WTC11 (cell line): ENCODE measurements at regions not wholly inside any gene's neighbourhood (a gene's known extent, or its start where the extent isn't known, plus 50 kb on each side); places are given as distances from the start of the nearest gene placed in this dataset.

Experiments used
- ATAC-seq: fragments of 200-7000 bp; cut with Tn5 transposase; 2 replicates; pipeline ENCODE4 v1.10.0; 2021; ENCODE audit warnings: mild to moderate bottlenecking, moderate library complexity
- CTCF ChIA-PET: fragments of 300-600 bp; sonication (Branson Sonifier 250); formaldehyde crosslinking; loops from one replicate; lab custom pipeline; 2021; ENCODE audit warnings: antibody characterized with exemption; lab: Charles Lee
- POLR2A ChIA-PET: fragments of 350-600 bp; sonication (Branson Sonifier 250); formaldehyde crosslinking; loops from one replicate; lab custom pipeline; 2021; ENCODE audit warnings: antibody characterized with exemption; lab: Charles Lee
- DNase-seq: peaks from one replicate; pipeline ENCODE4 v3.0.0; 2021; ENCODE audit warnings: low spot score
- H3K27ac Mint-ChIP-seq: 2 replicates; pipeline ENCODE4 v1.8.0; 2021; ENCODE audit warnings: mixed read lengths
- H3K27me3 Mint-ChIP-seq: 2 replicates; pipeline ENCODE4 v1.8.0; 2021; ENCODE audit warnings: low read depth, mild to moderate bottlenecking, moderate library complexity, mixed read lengths
- H3K36me3 Mint-ChIP-seq: 2 replicates; pipeline ENCODE4 v1.8.0; 2021; ENCODE audit warnings: mixed read lengths
- H3K4me1 Mint-ChIP-seq: 2 replicates; pipeline ENCODE4 v1.8.0; 2022; ENCODE audit warnings: mixed read lengths
- H3K4me3 Mint-ChIP-seq: 2 replicates; pipeline ENCODE4 v1.8.0; 2021; ENCODE audit warnings: mild to moderate bottlenecking, moderate library complexity, mixed read lengths
- H3K9me3 Mint-ChIP-seq: 2 replicates; pipeline ENCODE4 v1.8.0; 2021; ENCODE audit warnings: mixed read lengths
- CBFB ChIP-seq: sonication (generic); formaldehyde crosslinking; IDR thresholded peaks from 2 replicates; pipeline ENCODE4 v1.8.1; 2022; ENCODE audit warnings: mild to moderate bottlenecking, low read depth, missing genetic modification reagents
- CREB1 ChIP-seq: sonication (generic); formaldehyde crosslinking; IDR thresholded peaks from 2 replicates; pipeline ENCODE4 v1.8.0; 2023; ENCODE audit warnings: mild to moderate bottlenecking, missing genetic modification reagents
- ELF4 ChIP-seq: sonication (generic); formaldehyde crosslinking; IDR thresholded peaks from 2 replicates; pipeline ENCODE4 v1.8.1; 2022; ENCODE audit warnings: low read depth, mild to moderate bottlenecking, moderate library complexity, missing genetic modification reagents
- ETV6 ChIP-seq: sonication (generic); formaldehyde crosslinking; IDR thresholded peaks from 2 replicates; pipeline ENCODE4 v1.8.1; 2022; ENCODE audit warnings: mild to moderate bottlenecking, missing genetic modification reagents
- GRHL2 ChIP-seq: fragments of 250-450 bp; sonication (Bioruptor Pico); IDR thresholded peaks from 2 replicates; pipeline ENCODE4 v1.8.0; 2022; ENCODE audit warnings: mild to moderate bottlenecking, moderate library complexity; ENCODE audit not compliant: insufficient replicate concordance, severe bottlenecking
- HMGA2 ChIP-seq: fragments of 250-450 bp; sonication (Bioruptor Pico); IDR thresholded peaks from 2 replicates; pipeline ENCODE4 v1.4.0; 2021; ENCODE audit warnings: mild to moderate bottlenecking, moderate library complexity
- NR2C2 ChIP-seq: sonication (generic); formaldehyde crosslinking; IDR thresholded peaks from 2 replicates; pipeline ENCODE4 v1.8.0; 2022; ENCODE audit warnings: mild to moderate bottlenecking, missing genetic modification reagents
- OVOL2 ChIP-seq: fragments of 250-450 bp; sonication (Bioruptor Pico); IDR thresholded peaks from 2 replicates; pipeline ENCODE4 v1.9.0; 2021; ENCODE audit warnings: mild to moderate bottlenecking, borderline replicate concordance
- RELA ChIP-seq: sonication (generic); formaldehyde crosslinking; IDR thresholded peaks from 2 replicates; pipeline ENCODE4 v1.8.1; 2022; ENCODE audit warnings: missing genetic modification reagents, mild to moderate bottlenecking, borderline replicate concordance
- SMAD4 ChIP-seq: sonication (generic); formaldehyde crosslinking; IDR thresholded peaks from 2 replicates; pipeline ENCODE4 v1.8.0; 2022; ENCODE audit warnings: mild to moderate bottlenecking, missing genetic modification reagents
- TEAD4 ChIP-seq: sonication (generic); formaldehyde crosslinking; IDR thresholded peaks from 2 replicates; pipeline ENCODE4 v1.8.0; 2022; ENCODE audit warnings: mild to moderate bottlenecking, missing genetic modification reagents
- ZNF138 ChIP-seq: sonication (generic); formaldehyde crosslinking; conservative IDR thresholded peaks from 2 replicates; pipeline ENCODE4 v1.8.1; 2022; ENCODE audit warnings: mild to moderate bottlenecking, moderate library complexity, missing genetic modification reagents
- ZNF317 ChIP-seq: sonication (generic); formaldehyde crosslinking; IDR thresholded peaks from 2 replicates; pipeline ENCODE4 v1.8.1; 2023; ENCODE audit warnings: low read depth, mild to moderate bottlenecking, moderate library complexity, missing genetic modification reagents, borderline replicate concordance
- ZNF396 ChIP-seq: fragments of 250-450 bp; sonication (Bioruptor Pico); IDR thresholded peaks from 2 replicates; pipeline ENCODE4 v1.8.0; 2021; ENCODE audit warnings: mild to moderate bottlenecking, moderate library complexity, borderline replicate concordance
- ZNF416 ChIP-seq: fragments of 250-450 bp; sonication (Bioruptor Pico); IDR thresholded peaks from 2 replicates; pipeline ENCODE4 v1.9.0; 2021; ENCODE audit warnings: mild to moderate bottlenecking, inconsistent platforms
- ZNF423 ChIP-seq: fragments of 250-450 bp; sonication (Bioruptor Pico); IDR thresholded peaks from 2 replicates; pipeline ENCODE4 v2.1.2; 2022; ENCODE audit warnings: mild to moderate bottlenecking, moderate library complexity
- ZNF671 ChIP-seq: fragments of 250-450 bp; sonication (Bioruptor Pico); IDR thresholded peaks from 2 replicates; pipeline ENCODE4 v1.8.0; 2021; ENCODE audit warnings: mild to moderate bottlenecking
- TF ChIP-seq, protein P1 (sequence below): sonication (generic); formaldehyde crosslinking; IDR thresholded peaks from 2 replicates; pipeline ENCODE4 v1.8.1; 2022; ENCODE audit warnings: mild to moderate bottlenecking, moderate library complexity, missing genetic modification reagents
- TF ChIP-seq, protein P2 (sequence below): sonication (generic); formaldehyde crosslinking; IDR thresholded peaks from 2 replicates; pipeline ENCODE4 v1.8.0; 2022; ENCODE audit warnings: missing genetic modification reagents
- TF ChIP-seq, protein P3 (sequence below): sonication (generic); formaldehyde crosslinking; IDR thresholded peaks from 2 replicates; pipeline ENCODE4 v1.8.1; 2023; ENCODE audit warnings: mild to moderate bottlenecking, missing genetic modification reagents, moderate library complexity
- TF ChIP-seq, protein P4 (sequence below): sonication (generic); formaldehyde crosslinking; IDR thresholded peaks from 2 replicates; pipeline ENCODE4 v1.8.0; 2022; ENCODE audit warnings: mild to moderate bottlenecking, missing genetic modification reagents
- TF ChIP-seq, protein P5 (sequence below): sonication (generic); formaldehyde crosslinking; IDR thresholded peaks from 2 replicates; pipeline ENCODE4 v1.8.1; 2023; ENCODE audit warnings: mild to moderate bottlenecking, missing genetic modification reagents
- TF ChIP-seq, protein P6 (sequence below): sonication (generic); formaldehyde crosslinking; IDR thresholded peaks from 2 replicates; pipeline ENCODE4 v1.8.1; 2022; ENCODE audit warnings: mild to moderate bottlenecking, missing genetic modification reagents, moderate library complexity, borderline replicate concordance

DNA sequence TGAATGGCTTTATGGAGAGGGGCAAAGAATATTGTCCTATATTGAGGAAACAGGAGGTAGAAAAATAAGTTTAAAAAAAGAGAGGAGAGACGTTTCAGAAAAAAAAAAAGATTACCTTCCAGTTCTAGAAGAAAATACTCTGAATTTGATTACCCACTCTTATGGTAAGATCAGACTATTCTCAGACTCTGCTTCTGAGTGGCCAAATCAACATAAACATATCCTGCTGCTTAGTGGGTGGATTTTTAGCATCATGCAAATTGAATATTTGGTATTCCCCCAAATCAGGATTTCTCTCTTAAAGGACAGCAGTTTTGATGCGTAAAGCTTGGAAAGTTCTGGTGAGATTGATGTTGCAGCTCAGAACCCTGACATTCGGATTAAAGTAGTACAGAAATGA is 946.6 kb downstream of the TFAP2A start:
- H3K4me1 Mint-ChIP-seq: peaks cover 25% of the 10 kb centered on the region
- ChIA-PET POLR2A (no interaction called here), CTCF (no interaction called here)
- no peaks in the 10 kb centered on the region for H3K9me3 Mint-ChIP-seq
- DNase-seq: no peak
- TF ChIP-seq ZNF396 (CRISPR knock-in tag): no peak
- TF ChIP-seq, protein P1, sequence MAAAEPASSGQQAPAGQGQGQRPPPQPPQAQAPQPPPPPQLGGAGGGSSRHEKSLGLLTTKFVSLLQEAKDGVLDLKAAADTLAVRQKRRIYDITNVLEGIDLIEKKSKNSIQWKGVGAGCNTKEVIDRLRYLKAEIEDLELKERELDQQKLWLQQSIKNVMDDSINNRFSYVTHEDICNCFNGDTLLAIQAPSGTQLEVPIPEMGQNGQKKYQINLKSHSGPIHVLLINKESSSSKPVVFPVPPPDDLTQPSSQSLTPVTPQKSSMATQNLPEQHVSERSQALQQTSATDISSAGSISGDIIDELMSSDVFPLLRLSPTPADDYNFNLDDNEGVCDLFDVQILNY: no peak
- no peak for TF ChIP-seq OVOL2 (CRISPR knock-in tag)
- no peak for TF ChIP-seq CBFB (CRISPR knock-in tag)
- no peak for TF ChIP-seq ETV6 (CRISPR knock-in tag)
- TF ChIP-seq ELF4 (CRISPR knock-in tag): no peak
- TF ChIP-seq HMGA2 (CRISPR knock-in tag): no peak
- no peak for TF ChIP-seq ZNF423 (CRISPR knock-in tag)
- no peak for TF ChIP-seq SMAD4 (CRISPR knock-in tag)
- TF ChIP-seq, protein P2, sequence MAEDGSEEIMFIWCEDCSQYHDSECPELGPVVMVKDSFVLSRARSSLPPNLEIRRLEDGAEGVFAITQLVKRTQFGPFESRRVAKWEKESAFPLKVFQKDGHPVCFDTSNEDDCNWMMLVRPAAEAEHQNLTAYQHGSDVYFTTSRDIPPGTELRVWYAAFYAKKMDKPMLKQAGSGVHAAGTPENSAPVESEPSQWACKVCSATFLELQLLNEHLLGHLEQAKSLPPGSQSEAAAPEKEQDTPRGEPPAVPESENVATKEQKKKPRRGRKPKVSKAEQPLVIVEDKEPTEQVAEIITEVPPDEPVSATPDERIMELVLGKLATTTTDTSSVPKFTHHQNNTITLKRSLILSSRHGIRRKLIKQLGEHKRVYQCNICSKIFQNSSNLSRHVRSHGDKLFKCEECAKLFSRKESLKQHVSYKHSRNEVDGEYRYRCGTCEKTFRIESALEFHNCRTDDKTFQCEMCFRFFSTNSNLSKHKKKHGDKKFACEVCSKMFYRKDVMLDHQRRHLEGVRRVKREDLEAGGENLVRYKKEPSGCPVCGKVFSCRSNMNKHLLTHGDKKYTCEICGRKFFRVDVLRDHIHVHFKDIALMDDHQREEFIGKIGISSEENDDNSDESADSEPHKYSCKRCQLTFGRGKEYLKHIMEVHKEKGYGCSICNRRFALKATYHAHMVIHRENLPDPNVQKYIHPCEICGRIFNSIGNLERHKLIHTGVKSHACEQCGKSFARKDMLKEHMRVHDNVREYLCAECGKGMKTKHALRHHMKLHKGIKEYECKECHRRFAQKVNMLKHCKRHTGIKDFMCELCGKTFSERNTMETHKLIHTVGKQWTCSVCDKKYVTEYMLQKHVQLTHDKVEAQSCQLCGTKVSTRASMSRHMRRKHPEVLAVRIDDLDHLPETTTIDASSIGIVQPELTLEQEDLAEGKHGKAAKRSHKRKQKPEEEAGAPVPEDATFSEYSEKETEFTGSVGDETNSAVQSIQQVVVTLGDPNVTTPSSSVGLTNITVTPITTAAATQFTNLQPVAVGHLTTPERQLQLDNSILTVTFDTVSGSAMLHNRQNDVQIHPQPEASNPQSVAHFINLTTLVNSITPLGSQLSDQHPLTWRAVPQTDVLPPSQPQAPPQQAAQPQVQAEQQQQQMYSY: no peak
- TF ChIP-seq, protein P3, sequence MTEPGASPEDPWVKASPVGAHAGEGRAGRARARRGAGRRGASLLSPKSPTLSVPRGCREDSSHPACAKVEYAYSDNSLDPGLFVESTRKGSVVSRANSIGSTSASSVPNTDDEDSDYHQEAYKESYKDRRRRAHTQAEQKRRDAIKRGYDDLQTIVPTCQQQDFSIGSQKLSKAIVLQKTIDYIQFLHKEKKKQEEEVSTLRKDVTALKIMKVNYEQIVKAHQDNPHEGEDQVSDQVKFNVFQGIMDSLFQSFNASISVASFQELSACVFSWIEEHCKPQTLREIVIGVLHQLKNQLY: no peak
- TF ChIP-seq ZNF416 (CRISPR knock-in tag): no peak
- TF ChIP-seq, protein P4, sequence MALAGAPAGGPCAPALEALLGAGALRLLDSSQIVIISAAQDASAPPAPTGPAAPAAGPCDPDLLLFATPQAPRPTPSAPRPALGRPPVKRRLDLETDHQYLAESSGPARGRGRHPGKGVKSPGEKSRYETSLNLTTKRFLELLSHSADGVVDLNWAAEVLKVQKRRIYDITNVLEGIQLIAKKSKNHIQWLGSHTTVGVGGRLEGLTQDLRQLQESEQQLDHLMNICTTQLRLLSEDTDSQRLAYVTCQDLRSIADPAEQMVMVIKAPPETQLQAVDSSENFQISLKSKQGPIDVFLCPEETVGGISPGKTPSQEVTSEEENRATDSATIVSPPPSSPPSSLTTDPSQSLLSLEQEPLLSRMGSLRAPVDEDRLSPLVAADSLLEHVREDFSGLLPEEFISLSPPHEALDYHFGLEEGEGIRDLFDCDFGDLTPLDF (CRISPR knock-in tag): no peak
- TF ChIP-seq CREB1: no peak
- TF ChIP-seq ZNF671: no peak
- no peak for TF ChIP-seq ZNF138 (CRISPR knock-in tag)
- no peak for TF ChIP-seq NR2C2
- TF ChIP-seq ZNF317 (CRISPR knock-in tag): no peak
- H3K4me3 Mint-ChIP-seq: no peak overlapping the region
- no peak overlapping the region for H3K27ac Mint-ChIP-seq
- no peaks in the 10 kb centered on the region for H3K36me3 Mint-ChIP-seq
- H3K27me3 Mint-ChIP-seq: no peaks in the 10 kb centered on the region; the same call in 1 of the 2 replicates
- no peak for ATAC-seq

DNA sequence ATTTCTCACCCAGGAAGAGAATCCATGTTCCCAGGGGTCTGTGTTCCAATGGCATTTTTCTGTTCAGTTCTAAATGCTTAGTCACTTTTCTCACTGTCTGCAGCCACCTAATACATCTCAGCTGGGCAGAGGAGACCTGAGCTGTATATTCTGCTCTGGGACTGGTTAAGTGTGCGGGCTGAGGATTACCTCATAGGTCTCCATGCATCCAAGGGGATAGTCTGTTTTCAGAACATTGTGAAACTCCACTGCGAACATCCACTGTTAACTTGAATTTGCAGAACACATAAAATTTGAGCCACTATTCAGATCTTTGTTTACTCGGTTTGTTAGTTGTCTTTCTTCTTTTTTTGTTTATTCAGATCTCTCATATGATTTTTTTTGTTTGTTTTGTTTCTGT is 947.1 kb downstream of the TFAP2A start:
- ChIA-PET CTCF (no interaction called here), POLR2A (no interaction called here)
- no peak for ATAC-seq
- Mint-ChIP-seq H3K9me3 (no peaks in the 10 kb centered on the region), H3K27me3 (no peaks in the 10 kb centered on the region; the same call in 1 of the 2 replicates), H3K27ac (no peak overlapping the region), H3K4me3 (no peak overlapping the region), H3K36me3 (no peaks in the 10 kb centered on the region), H3K4me1 (peaks cover 25% of the 10 kb centered on the region)
- no peak for DNase-seq
- no peak for TF ChIP-seq GRHL2 (CRISPR knock-in tag)
- TF ChIP-seq, protein P5, sequence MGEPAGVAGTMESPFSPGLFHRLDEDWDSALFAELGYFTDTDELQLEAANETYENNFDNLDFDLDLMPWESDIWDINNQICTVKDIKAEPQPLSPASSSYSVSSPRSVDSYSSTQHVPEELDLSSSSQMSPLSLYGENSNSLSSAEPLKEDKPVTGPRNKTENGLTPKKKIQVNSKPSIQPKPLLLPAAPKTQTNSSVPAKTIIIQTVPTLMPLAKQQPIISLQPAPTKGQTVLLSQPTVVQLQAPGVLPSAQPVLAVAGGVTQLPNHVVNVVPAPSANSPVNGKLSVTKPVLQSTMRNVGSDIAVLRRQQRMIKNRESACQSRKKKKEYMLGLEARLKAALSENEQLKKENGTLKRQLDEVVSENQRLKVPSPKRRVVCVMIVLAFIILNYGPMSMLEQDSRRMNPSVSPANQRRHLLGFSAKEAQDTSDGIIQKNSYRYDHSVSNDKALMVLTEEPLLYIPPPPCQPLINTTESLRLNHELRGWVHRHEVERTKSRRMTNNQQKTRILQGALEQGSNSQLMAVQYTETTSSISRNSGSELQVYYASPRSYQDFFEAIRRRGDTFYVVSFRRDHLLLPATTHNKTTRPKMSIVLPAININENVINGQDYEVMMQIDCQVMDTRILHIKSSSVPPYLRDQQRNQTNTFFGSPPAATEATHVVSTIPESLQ (CRISPR knock-in tag): no peak
- no peak for TF ChIP-seq SMAD4 (CRISPR knock-in tag)
- no peak for TF ChIP-seq RELA
- TF ChIP-seq, protein P2: no peak
- TF ChIP-seq, protein P6, sequence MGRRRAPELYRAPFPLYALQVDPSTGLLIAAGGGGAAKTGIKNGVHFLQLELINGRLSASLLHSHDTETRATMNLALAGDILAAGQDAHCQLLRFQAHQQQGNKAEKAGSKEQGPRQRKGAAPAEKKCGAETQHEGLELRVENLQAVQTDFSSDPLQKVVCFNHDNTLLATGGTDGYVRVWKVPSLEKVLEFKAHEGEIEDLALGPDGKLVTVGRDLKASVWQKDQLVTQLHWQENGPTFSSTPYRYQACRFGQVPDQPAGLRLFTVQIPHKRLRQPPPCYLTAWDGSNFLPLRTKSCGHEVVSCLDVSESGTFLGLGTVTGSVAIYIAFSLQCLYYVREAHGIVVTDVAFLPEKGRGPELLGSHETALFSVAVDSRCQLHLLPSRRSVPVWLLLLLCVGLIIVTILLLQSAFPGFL (CRISPR knock-in tag): no peak
- TF ChIP-seq ZNF671: no peak
- no peak for TF ChIP-seq TEAD4 (CRISPR knock-in tag)
